Chondrocyte (in vitro differentiated cells): ENCODE measurements at regions not wholly inside any gene's neighbourhood (a gene's known extent, or its start where the extent isn't known, plus 50 kb on each side); places are given as distances from the start of the nearest gene placed in this dataset.

Experiments
- DNase-seq: peaks from one replicate; pipeline ENCODE4 v3.0.0; 2021; ENCODE audit warnings: mixed read lengths, low spot score
- H3K27ac Mint-ChIP-seq: one replicate; pipeline ENCODE4 v1.8.0; 2021; ENCODE audit warnings: mild to moderate bottlenecking, moderate library complexity, mixed read lengths; ENCODE audit not compliant: unreplicated experiment
- H3K27me3 Mint-ChIP-seq: 2 replicates; pipeline ENCODE4 v1.8.0; 2021; ENCODE audit warnings: low read depth, mixed read lengths
- H3K36me3 Mint-ChIP-seq: 2 replicates; pipeline ENCODE4 v1.8.0; 2021; ENCODE audit warnings: low read depth, mixed read lengths
- H3K4me1 Mint-ChIP-seq: 2 replicates; pipeline ENCODE4 v1.8.0; 2021; ENCODE audit warnings: low read depth, mild to moderate bottlenecking, mixed read lengths
- H3K4me3 Mint-ChIP-seq: one replicate; pipeline ENCODE4 v1.8.0; 2021; ENCODE audit warnings: mild to moderate bottlenecking, moderate library complexity, mixed read lengths; ENCODE audit not compliant: unreplicated experiment
- H3K9me3 Mint-ChIP-seq: 2 replicates; pipeline ENCODE4 v1.8.0; 2021; ENCODE audit warnings: low read depth, mixed read lengths
- TF ChIP-seq, protein P1 (sequence below): fragments of 200-600 bp; sonication (generic); IDR thresholded peaks from 2 replicates; pipeline ENCODE4 v1.5.0; 2021; ENCODE audit warnings: antibody characterized with exemption, mild to moderate bottlenecking, moderate library complexity

DNA sequence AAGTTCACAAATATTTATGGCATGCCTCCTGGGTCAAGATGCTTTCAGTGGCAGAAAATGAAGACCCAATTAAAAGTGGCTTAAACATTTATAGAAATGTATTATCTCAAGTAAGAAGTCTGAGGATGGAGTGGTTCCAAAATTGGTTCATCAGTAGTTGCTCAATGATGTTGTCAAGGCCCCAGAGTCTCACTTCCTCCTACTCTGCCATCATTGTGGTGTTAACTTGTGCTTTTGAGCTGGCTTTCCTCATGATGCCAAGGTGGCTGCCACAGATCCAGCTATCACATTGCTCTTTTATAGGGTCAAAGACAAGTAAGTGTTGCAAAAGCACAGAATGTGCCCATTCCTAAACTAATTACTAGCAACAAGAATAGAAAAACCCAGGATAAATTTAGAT, 404.6 kb upstream of the NRP1 start:
- Mint-ChIP-seq H3K4me1 (peaks cover 14% of the 10 kb centered on the region), H3K27ac (no peak overlapping the region), H3K36me3 (no peaks in the 10 kb centered on the region), H3K27me3 (no peaks in the 10 kb centered on the region), H3K4me3 (no peak overlapping the region), H3K9me3 (no peaks in the 10 kb centered on the region)
- no peak for DNase-seq
- TF ChIP-seq, protein P1, sequence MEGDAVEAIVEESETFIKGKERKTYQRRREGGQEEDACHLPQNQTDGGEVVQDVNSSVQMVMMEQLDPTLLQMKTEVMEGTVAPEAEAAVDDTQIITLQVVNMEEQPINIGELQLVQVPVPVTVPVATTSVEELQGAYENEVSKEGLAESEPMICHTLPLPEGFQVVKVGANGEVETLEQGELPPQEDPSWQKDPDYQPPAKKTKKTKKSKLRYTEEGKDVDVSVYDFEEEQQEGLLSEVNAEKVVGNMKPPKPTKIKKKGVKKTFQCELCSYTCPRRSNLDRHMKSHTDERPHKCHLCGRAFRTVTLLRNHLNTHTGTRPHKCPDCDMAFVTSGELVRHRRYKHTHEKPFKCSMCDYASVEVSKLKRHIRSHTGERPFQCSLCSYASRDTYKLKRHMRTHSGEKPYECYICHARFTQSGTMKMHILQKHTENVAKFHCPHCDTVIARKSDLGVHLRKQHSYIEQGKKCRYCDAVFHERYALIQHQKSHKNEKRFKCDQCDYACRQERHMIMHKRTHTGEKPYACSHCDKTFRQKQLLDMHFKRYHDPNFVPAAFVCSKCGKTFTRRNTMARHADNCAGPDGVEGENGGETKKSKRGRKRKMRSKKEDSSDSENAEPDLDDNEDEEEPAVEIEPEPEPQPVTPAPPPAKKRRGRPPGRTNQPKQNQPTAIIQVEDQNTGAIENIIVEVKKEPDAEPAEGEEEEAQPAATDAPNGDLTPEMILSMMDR = no peak

DNA sequence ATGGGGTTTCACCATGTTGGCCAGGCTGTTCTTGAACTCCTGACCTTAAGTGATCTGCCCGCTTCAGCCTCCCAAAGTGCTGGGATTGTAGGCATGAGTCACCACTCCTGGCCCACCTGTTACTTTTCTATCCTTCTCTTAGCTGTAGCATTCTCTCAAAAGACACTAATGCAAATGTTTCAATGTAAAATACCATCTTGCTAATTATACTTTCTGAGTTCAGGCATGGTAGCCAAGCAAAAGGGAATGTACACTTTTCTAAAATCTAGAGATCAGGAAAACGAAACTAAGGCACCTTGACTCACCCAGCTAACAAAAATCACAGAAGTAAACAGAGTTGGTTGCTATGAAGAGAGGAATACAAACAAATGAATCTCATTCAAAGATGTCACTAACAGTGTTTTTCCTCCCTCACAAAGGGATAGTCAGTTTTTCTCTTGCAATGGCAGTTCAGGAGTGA, 401.0 kb upstream of the NRP1 start:
- Mint-ChIP-seq H3K4me1 (peaks cover 23% of the 10 kb centered on the region), H3K36me3 (no peaks in the 10 kb centered on the region), H3K27me3 (no peaks in the 10 kb centered on the region), H3K27ac (no peak overlapping the region), H3K9me3 (no peaks in the 10 kb centered on the region), H3K4me3 (no peak overlapping the region)
- TF ChIP-seq, protein P1 = no peak
- DNase-seq = no peak

DNA sequence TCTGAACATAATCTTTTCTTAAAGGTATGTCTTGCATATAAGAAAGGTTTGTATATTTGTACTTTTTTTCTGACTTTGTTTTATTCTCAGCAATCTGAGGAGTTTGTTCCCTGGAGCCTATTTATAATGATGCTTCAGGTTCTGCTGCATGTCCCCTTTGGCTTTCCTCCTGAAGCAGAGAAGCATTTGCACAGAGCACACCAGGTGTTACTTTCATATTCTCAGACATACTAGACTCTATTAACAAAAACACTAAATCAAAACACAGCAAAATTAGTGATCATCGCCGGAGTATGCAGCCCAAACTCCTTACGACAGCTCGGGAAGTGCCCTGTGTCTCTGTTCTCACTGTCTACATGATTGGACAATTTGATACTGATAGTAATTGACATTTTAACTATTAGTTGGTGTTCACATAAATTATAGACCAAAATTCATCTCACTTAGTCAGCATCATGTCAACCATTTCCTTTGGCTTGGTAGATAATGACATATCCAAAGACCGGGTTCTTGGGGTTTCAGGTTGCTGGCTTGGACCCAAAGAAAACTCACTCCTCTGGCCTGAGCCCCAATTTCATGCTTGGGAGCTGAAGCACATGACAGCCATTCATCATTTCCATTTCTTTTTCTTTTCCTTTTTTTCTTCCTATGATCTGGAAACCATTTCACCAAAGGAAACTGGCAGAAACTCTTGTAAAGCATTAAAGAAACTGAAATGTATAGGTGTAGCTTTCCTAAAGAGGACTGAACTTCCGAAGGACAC, 400.1 kb upstream of the NRP1 start:
- peaks cover 25% of the 10 kb centered on the region for H3K4me1 Mint-ChIP-seq
- no peaks in the 10 kb centered on the region for H3K27me3 Mint-ChIP-seq
- H3K4me3 Mint-ChIP-seq = no peak overlapping the region
- H3K27ac Mint-ChIP-seq = no peak overlapping the region
- H3K9me3 Mint-ChIP-seq = no peaks in the 10 kb centered on the region
- TF ChIP-seq, protein P1 = no peak
- H3K36me3 Mint-ChIP-seq = no peaks in the 10 kb centered on the region
- DNase-seq = no peak

GRCh38 chr10:33733058-33733457, 398.6 kb upstream of the NRP1 start:
- Mint-ChIP-seq H3K36me3 (no peaks in the 10 kb centered on the region), H3K4me1 (peaks cover 25% of the 10 kb centered on the region), H3K4me3 (no peak overlapping the region), H3K27ac (no peak overlapping the region), H3K27me3 (no peaks in the 10 kb centered on the region), H3K9me3 (peaks cover 5% of the 10 kb centered on the region)
- DNase-seq = no peak
- TF ChIP-seq, protein P1 = no peak

DNA sequence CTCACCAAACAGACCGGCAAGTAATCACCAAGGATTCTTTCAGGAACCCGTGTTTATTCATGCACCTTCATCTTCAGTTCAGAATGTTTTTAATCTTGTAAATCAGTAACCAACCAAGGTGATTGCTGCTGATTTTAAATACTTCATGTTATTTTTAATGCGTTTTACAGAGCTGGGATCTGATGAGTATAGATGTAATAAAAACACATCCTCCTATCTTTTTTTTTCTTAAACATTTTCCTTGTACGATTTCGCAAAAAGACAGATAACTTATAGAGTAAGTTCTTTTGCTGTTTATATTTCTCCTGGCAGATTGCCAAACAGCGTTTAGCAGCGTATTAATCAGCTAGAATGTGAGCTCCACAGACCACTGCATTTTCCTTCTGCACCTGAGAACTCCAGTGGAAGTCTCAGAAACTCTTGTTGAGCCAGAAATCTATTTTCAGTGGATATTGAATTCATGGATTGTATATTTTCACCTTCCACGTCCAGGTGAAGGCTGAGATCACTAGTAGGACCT, 397.8 kb upstream of the NRP1 start:
- peaks cover 25% of the 10 kb centered on the region for H3K4me1 Mint-ChIP-seq
- H3K36me3 Mint-ChIP-seq = no peaks in the 10 kb centered on the region
- no peak overlapping the region for H3K4me3 Mint-ChIP-seq
- H3K27me3 Mint-ChIP-seq = no peaks in the 10 kb centered on the region
- DNase-seq = no peak
- no peak overlapping the region for H3K27ac Mint-ChIP-seq
- TF ChIP-seq, protein P1 = no peak
- peaks cover 9% of the 10 kb centered on the region for H3K9me3 Mint-ChIP-seq
